GM12878 (cell line): ENCODE measurements at regions not wholly inside any gene's neighbourhood (a gene's known extent, or its start where the extent isn't known, plus 50 kb on each side); places are given as distances from the start of the nearest gene placed in this dataset.

Source experiments
- ATAC-seq: fragments of 200-7000 bp; cut with Tn5 transposase; 3 replicates; pipeline ENCODE4 v1.9.1; 2020; ENCODE audit warnings: mild to moderate bottlenecking, moderate library complexity
- BruUV-seq: library from RNA; stranded (reverse); fragments of 400-500 nt; replicated peaks from 2 replicates; lab custom pipeline; 2021; lab: Mats Ljungman, UMichigan
- CTCF ChIA-PET: fragments of 300-600 bp; sonication (Branson Sonifier 250); formaldehyde crosslinking; extraction: SDS; loops from one replicate; lab custom pipeline; 2021; ENCODE audit warnings: inconsistent platforms; lab: Yijun Ruan, JAX
- POLR2A ChIA-PET: fragments of 350-600 bp; formaldehyde crosslinking; extraction: SDS; loops from one replicate; lab custom pipeline; 2021; ENCODE audit warnings: inconsistent platforms; lab: Charles Lee
- RAD21 ChIA-PET: fragments of 300-600 bp; sonication (Branson Sonifier 250); formaldehyde crosslinking; loops from one replicate; lab custom pipeline; 2023; ENCODE audit warnings: antibody characterized with exemption; ENCODE audit not compliant: unreplicated experiment; lab: Charles Lee
- SMC1A ChIA-PET: fragments of 300-600 bp; sonication (Branson Sonifier 250); formaldehyde crosslinking; loops from one replicate; lab custom pipeline; 2023; ENCODE audit not compliant: unreplicated experiment, uncharacterized antibody; lab: Charles Lee
- DNase-seq: peaks from one replicate; pipeline ENCODE4 v3.0.0-alpha.2; 2011; ENCODE audit warnings: low read depth, low spot score
- FAIRE-seq: peaks from 3 replicates; lab custom pipeline; 2011; peaks lifted over from hg19 to GRCh38; lab: Jason Lieb, UNC
- H2AFZ ChIP-seq: 2 replicates; pipeline ENCODE4 v1.6.0; 2011; ENCODE audit warnings: low read depth, low read length, control low read depth; ENCODE audit not compliant: control insufficient read depth
- H3K27ac ChIP-seq: 2 replicates; pipeline ENCODE4 v1.5.1; 2011; ENCODE audit warnings: control low read depth; ENCODE audit not compliant: control insufficient read depth, insufficient read depth
- H3K27me3 ChIP-seq, 2 experiments: replicated peaks in 1 of 2; 2 replicates each; pipeline versions ENCODE4 v1.6.0 to v1.6.1; 2011; ENCODE audit warnings: low read length in 1 of 2; ENCODE audit not compliant: control insufficient read depth in 2 of 2, insufficient read depth in 2 of 2
- H3K36me3 ChIP-seq, 2 experiments: 2 replicates each; pipeline ENCODE4 v1.5.1; 2011; ENCODE audit warnings: low read length in 1 of 2; ENCODE audit not compliant: control insufficient read depth in 2 of 2, insufficient read depth in 2 of 2
- H3K4me1 ChIP-seq: 2 replicates; pipeline ENCODE4 v1.6.1; 2011; ENCODE audit warnings: mild to moderate bottlenecking, low read length, moderate library complexity, mixed read lengths; ENCODE audit not compliant: control insufficient read depth, insufficient read depth
- H3K4me2 ChIP-seq: 2 replicates; pipeline ENCODE4 v1.6.0; 2011; ENCODE audit warnings: control low read depth; ENCODE audit not compliant: control insufficient read depth, insufficient read depth
- H3K4me3 ChIP-seq: fragments of 200-600 bp; sonication (generic); 2 replicates; pipeline ENCODE4 v1.5.1; 2016
- H3K79me2 ChIP-seq: 2 replicates; pipeline ENCODE4 v1.6.0; 2011; ENCODE audit warnings: low read length; ENCODE audit not compliant: control insufficient read depth, insufficient read depth
- H3K9ac ChIP-seq: 2 replicates; pipeline ENCODE4 v1.8.0; 2011; ENCODE audit warnings: low read length, control low read depth, mixed read lengths; ENCODE audit not compliant: control insufficient read depth, insufficient read depth
- H3K9me3 ChIP-seq: replicated peaks from 3 replicates; pipeline ENCODE4 v1.5.1; 2011; ENCODE audit warnings: mild to moderate bottlenecking, low read length; ENCODE audit not compliant: control insufficient read depth, insufficient read depth
- H4K20me1 ChIP-seq: 2 replicates; pipeline ENCODE4 v1.6.0; 2011; ENCODE audit not compliant: control insufficient read depth, insufficient read depth
- FOS ChIP-seq: IDR thresholded peaks from 3 replicates; pipeline ENCODE4 v1.6.1; 2011; ENCODE audit warnings: borderline replicate concordance; ENCODE audit not compliant: insufficient read length; ENCODE audit errors: extremely low read depth
- MEF2A ChIP-seq: IDR thresholded peaks from 2 replicates; pipeline ENCODE4 v1.6.1; 2011; ENCODE audit warnings: low read depth, mild to moderate bottlenecking, low read length, moderate library complexity; ENCODE audit not compliant: insufficient read depth
- RAD21 ChIP-seq: IDR thresholded peaks from 2 replicates; pipeline ENCODE4 v1.6.1; 2011; ENCODE audit warnings: mild to moderate bottlenecking, low read depth, low read length, moderate library complexity; ENCODE audit not compliant: insufficient read depth
- WGBS: methylation state at CpG from one replicate; pipeline ENCODE4 v1.1.6; 2016; ENCODE audit warnings: low lambda C conversion rate; ENCODE audit not compliant: insufficient replicate concordance, insufficient coverage; ENCODE audit errors: missing lambda C conversion rate; 5-methylcytosine and 5-hydroxymethylcytosine counted together
- in situ Hi-C: fragments of 300-500 bp; cut with MboI; formaldehyde crosslinking; loops from 9 replicates; pipeline ENCODE4 v1.14.3; 2018; ENCODE audit warnings: mixed read lengths
- intact Hi-C: fragments of 100-400 bp; cut with micrococcal nuclease; formaldehyde crosslinking; loops from one replicate; pipeline ENCODE4 v1.14.2; 2022; ENCODE audit not compliant: unreplicated experiment
- TF ChIP-seq, protein P1 (sequence below): IDR thresholded peaks from 2 replicates; pipeline ENCODE4 v1.6.1; 2012; ENCODE audit warnings: improper control_type of control experiment, low read depth, low read length; ENCODE audit not compliant: insufficient replicate concordance
- TF ChIP-seq, protein P2 (sequence below), 3 experiments: IDR thresholded peaks in 2 of 3; conservative IDR thresholded peaks in 1 of 3; 2 replicates each; pipeline ENCODE4 v1.5.1; 2011; ENCODE audit warnings: low read depth in 3 of 3, low read length in 3 of 3, mild to moderate bottlenecking in 3 of 3, control low read depth in 2 of 3, moderate library complexity in 2 of 3, inconsistent platforms in 1 of 3, mixed read lengths in 1 of 3; ENCODE audit not compliant: control insufficient read depth in 2 of 3, insufficient read depth in 1 of 3; ENCODE audit errors: extremely low read depth in 1 of 3

- Histone ChIP-seq H3K9me3 (no peaks in the 10 kb centered on the region; the same call in 2 of the 3 replicates), H3K79me2 (no peaks in the 10 kb centered on the region), H3K9ac (no peak overlapping the region), H3K36me3 (no peaks in the 10 kb centered on the region), H2AFZ (no peak overlapping the region), H3K27me3 (no peaks in the 10 kb centered on the region), H4K20me1 (no peaks in the 10 kb centered on the region), H3K4me2 (no peak overlapping the region), H3K4me3 (no peak overlapping the region), H3K4me1 (no peaks in the 10 kb centered on the region), H3K27ac (no peak overlapping the region)
- BruUV-seq = no TSS peak
- ChIA-PET POLR2A (no interaction called here), SMC1A (interaction anchor here (0.6 to 1.1 kb wide), 3 partner anchors 18 to 769 kb away, joined by 3 read pairs; no protein-coding TSS in a partner anchor), CTCF (no interaction called here), RAD21 (no interaction called here)
- intact Hi-C loops (no loop called here), in situ Hi-C loops (no loop called here)
- no peak for FAIRE-seq
- DNase-seq = no peak
- TF ChIP-seq RAD21 = 0 out of 2 replicates have a peak, but pooled peaks have one; percentile 3
- TF ChIP-seq, protein P1, sequence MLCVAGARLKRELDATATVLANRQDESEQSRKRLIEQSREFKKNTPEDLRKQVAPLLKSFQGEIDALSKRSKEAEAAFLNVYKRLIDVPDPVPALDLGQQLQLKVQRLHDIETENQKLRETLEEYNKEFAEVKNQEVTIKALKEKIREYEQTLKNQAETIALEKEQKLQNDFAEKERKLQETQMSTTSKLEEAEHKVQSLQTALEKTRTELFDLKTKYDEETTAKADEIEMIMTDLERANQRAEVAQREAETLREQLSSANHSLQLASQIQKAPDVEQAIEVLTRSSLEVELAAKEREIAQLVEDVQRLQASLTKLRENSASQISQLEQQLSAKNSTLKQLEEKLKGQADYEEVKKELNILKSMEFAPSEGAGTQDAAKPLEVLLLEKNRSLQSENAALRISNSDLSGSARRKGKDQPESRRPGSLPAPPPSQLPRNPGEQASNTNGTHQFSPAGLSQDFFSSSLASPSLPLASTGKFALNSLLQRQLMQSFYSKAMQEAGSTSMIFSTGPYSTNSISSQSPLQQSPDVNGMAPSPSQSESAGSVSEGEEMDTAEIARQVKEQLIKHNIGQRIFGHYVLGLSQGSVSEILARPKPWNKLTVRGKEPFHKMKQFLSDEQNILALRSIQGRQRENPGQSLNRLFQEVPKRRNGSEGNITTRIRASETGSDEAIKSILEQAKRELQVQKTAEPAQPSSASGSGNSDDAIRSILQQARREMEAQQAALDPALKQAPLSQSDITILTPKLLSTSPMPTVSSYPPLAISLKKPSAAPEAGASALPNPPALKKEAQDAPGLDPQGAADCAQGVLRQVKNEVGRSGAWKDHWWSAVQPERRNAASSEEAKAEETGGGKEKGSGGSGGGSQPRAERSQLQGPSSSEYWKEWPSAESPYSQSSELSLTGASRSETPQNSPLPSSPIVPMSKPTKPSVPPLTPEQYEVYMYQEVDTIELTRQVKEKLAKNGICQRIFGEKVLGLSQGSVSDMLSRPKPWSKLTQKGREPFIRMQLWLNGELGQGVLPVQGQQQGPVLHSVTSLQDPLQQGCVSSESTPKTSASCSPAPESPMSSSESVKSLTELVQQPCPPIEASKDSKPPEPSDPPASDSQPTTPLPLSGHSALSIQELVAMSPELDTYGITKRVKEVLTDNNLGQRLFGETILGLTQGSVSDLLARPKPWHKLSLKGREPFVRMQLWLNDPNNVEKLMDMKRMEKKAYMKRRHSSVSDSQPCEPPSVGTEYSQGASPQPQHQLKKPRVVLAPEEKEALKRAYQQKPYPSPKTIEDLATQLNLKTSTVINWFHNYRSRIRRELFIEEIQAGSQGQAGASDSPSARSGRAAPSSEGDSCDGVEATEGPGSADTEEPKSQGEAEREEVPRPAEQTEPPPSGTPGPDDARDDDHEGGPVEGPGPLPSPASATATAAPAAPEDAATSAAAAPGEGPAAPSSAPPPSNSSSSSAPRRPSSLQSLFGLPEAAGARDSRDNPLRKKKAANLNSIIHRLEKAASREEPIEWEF = no peak
- TF ChIP-seq, protein P2, sequence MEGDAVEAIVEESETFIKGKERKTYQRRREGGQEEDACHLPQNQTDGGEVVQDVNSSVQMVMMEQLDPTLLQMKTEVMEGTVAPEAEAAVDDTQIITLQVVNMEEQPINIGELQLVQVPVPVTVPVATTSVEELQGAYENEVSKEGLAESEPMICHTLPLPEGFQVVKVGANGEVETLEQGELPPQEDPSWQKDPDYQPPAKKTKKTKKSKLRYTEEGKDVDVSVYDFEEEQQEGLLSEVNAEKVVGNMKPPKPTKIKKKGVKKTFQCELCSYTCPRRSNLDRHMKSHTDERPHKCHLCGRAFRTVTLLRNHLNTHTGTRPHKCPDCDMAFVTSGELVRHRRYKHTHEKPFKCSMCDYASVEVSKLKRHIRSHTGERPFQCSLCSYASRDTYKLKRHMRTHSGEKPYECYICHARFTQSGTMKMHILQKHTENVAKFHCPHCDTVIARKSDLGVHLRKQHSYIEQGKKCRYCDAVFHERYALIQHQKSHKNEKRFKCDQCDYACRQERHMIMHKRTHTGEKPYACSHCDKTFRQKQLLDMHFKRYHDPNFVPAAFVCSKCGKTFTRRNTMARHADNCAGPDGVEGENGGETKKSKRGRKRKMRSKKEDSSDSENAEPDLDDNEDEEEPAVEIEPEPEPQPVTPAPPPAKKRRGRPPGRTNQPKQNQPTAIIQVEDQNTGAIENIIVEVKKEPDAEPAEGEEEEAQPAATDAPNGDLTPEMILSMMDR (IDR thresholded peaks at IDR 0.05 in 2 of 3, conservative IDR thresholded peaks at IDR 0.05 in 1 of 3; ENCODE audit: control insufficient read depth in 2 of 3, extremely low read depth in 1 of 3, insufficient read depth in 1 of 3, low read depth in 3 of 3, low read length in 3 of 3) = 0 out of 6 replicates have a peak, but pooled peaks of 1 of the 3 experiments have one; percentile 5
- no peak for TF ChIP-seq FOS
- TF ChIP-seq MEF2A = no peak
- ATAC-seq = no peak
- WGBS = 35% methylated on average over 7 of the region's 7 CpGs
Measured at GRCh38 chr16:16881814-16882213, 502.9 kb downstream of the NPIPA7 start.
